ACC112 (cell line): ENCODE measurements at regions not wholly inside any gene's neighbourhood (a gene's known extent, or its start where the extent isn't known, plus 50 kb on each side); places are given as distances from the start of the nearest gene placed in this dataset.

Experiments used
- H2AFZ ChIP-seq: fragments of 200-600 bp; sonication (generic); one replicate; pipeline ENCODE4 v1.6.0; 2017; ENCODE audit warnings: antibody characterized with exemption, low read length; ENCODE audit not compliant: unreplicated experiment
- H3K27ac ChIP-seq: fragments of 200-600 bp; sonication (generic); 2 replicates; pipeline ENCODE4 v1.5.1; 2014; ENCODE audit warnings: low read depth, mild to moderate bottlenecking, antibody characterized with exemption, low read length, moderate library complexity
- H3K27me3 ChIP-seq: fragments of 200-600 bp; sonication (generic); 2 replicates; pipeline ENCODE4 v1.6.1; 2014; ENCODE audit warnings: mild to moderate bottlenecking, antibody characterized with exemption, low read length, moderate library complexity, mixed read lengths; ENCODE audit not compliant: insufficient read depth
- H3K36me3 ChIP-seq: fragments of 200-600 bp; sonication (generic); 2 replicates; pipeline ENCODE4 v1.6.1; 2016; ENCODE audit warnings: mild to moderate bottlenecking, antibody characterized with exemption, low read length, moderate library complexity, mixed read lengths; ENCODE audit not compliant: insufficient read depth
- H3K4me1 ChIP-seq: fragments of 200-600 bp; sonication (generic); one replicate; pipeline ENCODE4 v1.6.1; 2016; ENCODE audit warnings: low read length, mixed read lengths; ENCODE audit not compliant: insufficient read depth, unreplicated experiment, control insufficient read depth
- H3K4me3 ChIP-seq: fragments of 200-600 bp; sonication (generic); 2 replicates; pipeline ENCODE4 v1.5.1; 2014; ENCODE audit warnings: mild to moderate bottlenecking, low read depth, low read length
- H3K79me2 ChIP-seq: fragments of 200-600 bp; sonication (generic); one replicate; pipeline ENCODE4 v1.6.0; 2016; ENCODE audit warnings: low read length; ENCODE audit not compliant: control insufficient read depth, unreplicated experiment, insufficient read depth

DNA sequence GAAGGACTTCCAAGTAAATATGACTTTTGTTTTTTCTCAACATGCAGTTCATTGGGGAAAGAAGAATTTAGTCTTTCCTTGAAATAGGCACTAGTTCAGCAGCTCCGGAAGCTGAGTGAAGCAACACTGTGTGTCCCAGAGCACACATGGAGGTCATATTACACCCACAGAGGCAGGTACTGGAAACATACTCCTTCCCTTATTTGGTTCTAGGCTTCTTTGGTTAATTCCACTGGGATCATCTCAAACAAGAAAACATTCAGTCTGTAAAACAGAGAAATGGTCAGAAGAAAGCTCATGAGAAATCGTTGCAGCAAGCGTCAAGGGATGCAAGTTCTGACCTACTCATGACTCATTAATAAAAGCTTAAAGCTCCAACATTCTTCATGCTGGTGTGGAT, 175.1 kb upstream of the PCSK5 start:
- no peaks in the 10 kb centered on the region for H3K36me3 ChIP-seq
- no peaks in the 10 kb centered on the region for H3K27me3 ChIP-seq
- no peak overlapping the region for H3K27ac ChIP-seq
- no peak overlapping the region for H3K4me3 ChIP-seq
- no peaks in the 10 kb centered on the region for H3K79me2 ChIP-seq
- no peaks in the 10 kb centered on the region for H3K4me1 ChIP-seq
- H2AFZ ChIP-seq: no peak overlapping the region

DNA sequence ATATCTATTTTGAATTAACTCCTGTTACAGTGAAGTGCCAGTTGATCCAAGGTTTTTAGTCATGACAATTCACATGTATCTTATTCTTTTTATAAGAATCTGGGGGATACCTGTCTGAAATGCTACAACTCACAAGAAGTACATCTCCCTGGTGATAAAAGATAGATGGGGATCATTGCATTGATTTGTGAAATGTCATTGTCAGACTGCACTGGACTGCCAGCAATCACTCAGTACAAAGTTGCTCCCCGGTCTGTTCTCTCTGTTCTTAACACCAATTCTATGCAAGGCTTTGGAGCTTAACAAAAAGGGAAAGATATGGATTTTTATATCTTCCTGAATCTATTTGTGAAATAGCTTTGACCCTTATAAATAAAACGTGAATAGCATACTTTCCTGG, 171.8 kb upstream of the PCSK5 start:
- no peak overlapping the region for H2AFZ ChIP-seq
- no peak overlapping the region for H3K27ac ChIP-seq
- no peaks in the 10 kb centered on the region for H3K4me1 ChIP-seq
- H3K4me3 ChIP-seq: no peak overlapping the region
- H3K36me3 ChIP-seq: no peaks in the 10 kb centered on the region
- H3K79me2 ChIP-seq: no peaks in the 10 kb centered on the region
- H3K27me3 ChIP-seq: no peaks in the 10 kb centered on the region

DNA sequence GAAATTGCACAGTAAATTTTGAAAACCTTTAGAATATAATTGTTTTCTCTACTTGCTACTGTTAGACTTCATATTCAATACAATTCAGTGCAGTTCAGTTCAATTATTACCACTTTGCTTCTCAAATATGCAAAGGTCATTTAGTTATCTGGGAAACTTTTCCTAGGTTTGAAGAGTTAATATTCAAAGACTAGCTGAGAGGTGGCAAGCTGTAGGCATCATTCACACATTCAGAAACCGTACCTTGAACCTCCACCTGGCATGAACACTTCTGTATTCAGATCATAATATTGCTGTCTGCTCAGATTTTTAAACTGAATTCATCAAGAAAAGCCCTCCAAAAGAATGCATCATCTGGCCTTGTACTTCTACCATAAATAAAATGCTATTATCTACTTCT, 162.1 kb upstream of the PCSK5 start:
- Histone ChIP-seq H3K36me3 (no peaks in the 10 kb centered on the region), H3K27me3 (no peaks in the 10 kb centered on the region), H3K79me2 (no peaks in the 10 kb centered on the region), H3K27ac (no peak overlapping the region), H3K4me3 (no peak overlapping the region), H3K4me1 (no peaks in the 10 kb centered on the region), H2AFZ (no peak overlapping the region)

DNA sequence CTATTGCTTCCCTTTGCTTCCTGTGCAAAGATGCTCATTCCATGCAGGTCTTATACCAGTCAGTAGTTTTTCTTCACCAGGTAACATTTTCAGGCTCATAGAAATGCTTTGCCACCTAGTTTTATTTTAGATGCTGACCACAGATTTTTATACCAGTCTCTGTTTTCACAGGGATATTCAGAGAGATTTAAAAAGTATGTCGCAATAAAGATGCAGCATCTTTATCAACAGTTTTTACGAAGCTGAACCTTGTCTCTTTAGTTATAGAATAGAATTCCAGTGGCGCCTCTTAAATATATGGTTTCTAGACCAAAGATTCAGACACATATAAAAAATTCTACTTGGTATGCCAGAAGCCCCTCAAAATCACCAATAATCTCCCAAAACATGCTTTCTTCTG, 155.7 kb upstream of the PCSK5 start:
- no peaks in the 10 kb centered on the region for H3K4me1 ChIP-seq
- H3K27ac ChIP-seq: no peak overlapping the region
- H3K4me3 ChIP-seq: no peak overlapping the region
- no peaks in the 10 kb centered on the region for H3K36me3 ChIP-seq
- no peak overlapping the region for H2AFZ ChIP-seq
- no peaks in the 10 kb centered on the region for H3K27me3 ChIP-seq
- H3K79me2 ChIP-seq: no peaks in the 10 kb centered on the region

- Histone ChIP-seq H3K27ac (no peak overlapping the region), H3K4me1 (no peaks in the 10 kb centered on the region), H3K79me2 (no peaks in the 10 kb centered on the region), H3K4me3 (no peak overlapping the region), H3K27me3 (no peaks in the 10 kb centered on the region), H2AFZ (no peak overlapping the region), H3K36me3 (no peaks in the 10 kb centered on the region)
These were observed 150.4 kb upstream of the PCSK5 start for GRCh38 chr9:75739884-75740611.

DNA sequence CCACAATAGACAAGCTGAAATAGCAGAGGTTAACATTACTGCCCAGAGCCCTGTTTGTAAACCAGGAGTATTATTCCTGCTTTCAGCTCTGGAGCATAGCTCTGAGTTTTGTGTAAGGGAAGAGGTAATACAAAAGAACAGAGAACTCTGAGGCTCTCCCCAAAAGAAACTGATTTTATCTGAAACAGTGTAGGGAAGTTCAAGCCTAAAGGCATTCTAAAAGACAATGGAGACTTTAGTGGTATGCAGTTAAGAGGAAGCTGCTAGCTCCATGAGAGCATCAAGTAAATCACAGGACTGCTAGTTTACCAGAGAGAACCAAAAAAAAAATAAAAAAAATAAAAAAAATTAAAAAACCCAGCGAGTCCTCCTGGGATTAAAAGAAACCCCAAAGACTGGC, 146.6 kb upstream of the PCSK5 start:
- Histone ChIP-seq H3K27ac (no peak overlapping the region), H3K27me3 (no peaks in the 10 kb centered on the region), H2AFZ (no peak overlapping the region), H3K4me3 (no peak overlapping the region), H3K79me2 (no peaks in the 10 kb centered on the region), H3K4me1 (no peaks in the 10 kb centered on the region), H3K36me3 (no peaks in the 10 kb centered on the region)

DNA sequence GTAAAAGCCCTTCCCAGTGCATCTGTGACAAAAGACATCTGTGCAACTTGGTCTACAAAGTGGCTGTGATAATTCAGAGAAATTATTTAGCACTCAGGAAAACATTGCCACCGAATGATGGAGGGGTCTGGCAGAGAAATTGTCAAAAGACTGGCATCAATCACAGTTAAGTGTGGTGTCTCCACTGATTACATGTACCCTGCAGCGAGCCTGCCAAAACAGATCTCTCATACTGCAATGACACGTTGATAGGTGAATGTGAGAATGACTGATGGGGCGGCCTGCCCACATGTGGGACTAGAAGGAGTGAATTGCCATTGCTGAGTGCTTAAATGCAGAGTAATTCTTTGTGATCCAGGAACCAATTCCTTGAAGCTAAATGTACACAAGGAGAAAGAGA, 136.4 kb upstream of the PCSK5 start:
- Histone ChIP-seq H3K4me1 (no peaks in the 10 kb centered on the region), H3K4me3 (no peak overlapping the region), H3K36me3 (no peaks in the 10 kb centered on the region), H2AFZ (no peak overlapping the region), H3K79me2 (no peaks in the 10 kb centered on the region), H3K27ac (no peak overlapping the region), H3K27me3 (no peaks in the 10 kb centered on the region)

GRCh38 chr9:75775166-75775565, 115.3 kb upstream of the PCSK5 start:
- H3K4me3 ChIP-seq: no peak overlapping the region
- H3K27me3 ChIP-seq: no peaks in the 10 kb centered on the region
- H2AFZ ChIP-seq: no peak overlapping the region
- no peaks in the 10 kb centered on the region for H3K36me3 ChIP-seq
- no peaks in the 10 kb centered on the region for H3K79me2 ChIP-seq
- no peak overlapping the region for H3K27ac ChIP-seq
- H3K4me1 ChIP-seq: no peaks in the 10 kb centered on the region

- Histone ChIP-seq H3K4me1 (no peaks in the 10 kb centered on the region), H3K36me3 (no peaks in the 10 kb centered on the region), H3K27ac (no peak overlapping the region), H2AFZ (no peak overlapping the region), H3K4me3 (no peak overlapping the region), H3K27me3 (no peaks in the 10 kb centered on the region), H3K79me2 (no peaks in the 10 kb centered on the region)
These were observed 114.3 kb upstream of the PCSK5 start for GRCh38 chr9:75775966-75776691.

DNA sequence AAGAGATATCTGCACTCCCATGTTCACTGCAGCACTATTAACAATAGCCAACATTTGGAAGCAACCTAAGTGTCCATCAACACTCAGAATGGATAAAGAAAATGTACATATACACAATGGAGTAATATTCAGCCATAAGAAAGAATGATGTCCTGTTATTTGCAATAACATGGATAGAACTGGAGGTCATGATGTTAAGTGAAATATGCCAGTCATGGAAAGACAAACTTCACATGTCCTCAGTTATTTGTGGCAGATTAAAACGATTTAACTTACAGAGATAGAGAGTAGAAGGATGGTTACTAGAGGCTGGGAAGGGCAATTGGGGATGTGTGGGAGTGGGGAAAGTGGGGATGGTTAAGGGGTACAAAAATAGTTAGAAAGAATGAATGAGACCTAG, 110.3 kb upstream of the PCSK5 start:
- H3K27me3 ChIP-seq: no peaks in the 10 kb centered on the region
- no peaks in the 10 kb centered on the region for H3K4me1 ChIP-seq
- H2AFZ ChIP-seq: no peak overlapping the region
- H3K27ac ChIP-seq: no peak overlapping the region
- H3K36me3 ChIP-seq: no peaks in the 10 kb centered on the region
- H3K79me2 ChIP-seq: no peaks in the 10 kb centered on the region
- H3K4me3 ChIP-seq: no peak overlapping the region

GRCh38 chr9:75788006-75788634, 102.4 kb upstream of the PCSK5 start:
- Histone ChIP-seq H3K79me2 (no peaks in the 10 kb centered on the region), H3K4me1 (peaks cover 9% of the 10 kb centered on the region), H2AFZ (no peak overlapping the region), H3K4me3 (peak overlapping the region; percentile 47; the same call in 1 of the 2 replicates), H3K27me3 (no peaks in the 10 kb centered on the region), H3K27ac (peak overlapping the region; percentile 34; the same call in 1 of the 2 replicates), H3K36me3 (no peaks in the 10 kb centered on the region)
